ENCODE measurements at regions not wholly inside any gene's neighbourhood (a gene's known extent, or its start where the extent isn't known, plus 50 kb on each side); places are given as distances from the start of the nearest gene placed in this dataset.

- CTCF ChIA-PET: no interaction called here
- H3K4me2 ChIP-seq: no peak overlapping the region
- no peak overlapping the region for H3K4me3 ChIP-seq
- H3F3A ChIP-seq (ENCODE audit: insufficient read depth, low read depth): no peaks in the 10 kb centered on the region
- POLR2A ChIA-PET (ENCODE audit: unreplicated experiment): no interaction called here
- H3K27ac ChIP-seq: no peak overlapping the region
- H2AFZ ChIP-seq: no peak overlapping the region
- no peaks in the 10 kb centered on the region for H3K9me3 ChIP-seq (ENCODE audit: insufficient read depth, low read depth)
- no peaks in the 10 kb centered on the region for H3K36me3 ChIP-seq (ENCODE audit: low read depth)
- no peaks in the 10 kb centered on the region for H3K9me2 ChIP-seq (ENCODE audit: insufficient read depth)
- H3K27me3 ChIP-seq (ENCODE audit: insufficient read depth, low read depth): no peaks in the 10 kb centered on the region
- TF ChIP-seq EZH2 (IDR thresholded peaks at IDR 0.05; ENCODE audit: low read depth): no peak
- no peak for TF ChIP-seq CTCF (conservative IDR thresholded peaks at IDR 0.05)
- H3K79me2 ChIP-seq (ENCODE audit: low read depth): no peaks in the 10 kb centered on the region
- no peaks in the 10 kb centered on the region for H3K4me1 ChIP-seq (replicated peaks; ENCODE audit: insufficient read depth)
- DNase-seq: no peak
- H4K20me1 ChIP-seq (ENCODE audit: insufficient read depth): no peaks in the 10 kb centered on the region
- intact Hi-C loops (cut with micrococcal nuclease; ENCODE audit: unreplicated experiment): no loop called here
- no TSS peak for BruUV-seq (replicated peaks)
These were observed 157.1 kb downstream of the GATA3 start for GRCh38 chr10:8211631-8212030.

GRCh38 chr10:8213735-8214134, 159.2 kb downstream of the GATA3 start:
- no peak overlapping the region for H3K27ac ChIP-seq
- H3K36me3 ChIP-seq (ENCODE audit: low read depth): no peaks in the 10 kb centered on the region

GRCh38 chr10:8214587-8214986, 160.1 kb downstream of the GATA3 start:
- no peaks in the 10 kb centered on the region for H3K9me3 ChIP-seq (ENCODE audit: insufficient read depth, low read depth)
- no peak for DNase-seq

More at GRCh38 chr10:8213735-8214134, 159.2 kb downstream of the GATA3 start:
- Histone ChIP-seq H3K4me3 (no peak overlapping the region), H3K27me3 (ENCODE audit: insufficient read depth, low read depth) (no peaks in the 10 kb centered on the region), H2AFZ (no peak overlapping the region), H3K9me2 (ENCODE audit: insufficient read depth) (no peaks in the 10 kb centered on the region), H3F3A (ENCODE audit: insufficient read depth, low read depth) (no peaks in the 10 kb centered on the region), H3K4me1 (replicated peaks; ENCODE audit: insufficient read depth) (no peaks in the 10 kb centered on the region), H3K79me2 (ENCODE audit: low read depth) (no peaks in the 10 kb centered on the region), H4K20me1 (ENCODE audit: insufficient read depth) (no peaks in the 10 kb centered on the region), H3K4me2 (no peak overlapping the region), H3K9me3 (ENCODE audit: insufficient read depth, low read depth) (no peaks in the 10 kb centered on the region)
- no TSS peak for BruUV-seq (replicated peaks)
- no peak for DNase-seq
- intact Hi-C loops (cut with micrococcal nuclease; ENCODE audit: unreplicated experiment): no loop called here
- ChIA-PET CTCF (no interaction called here), POLR2A (ENCODE audit: unreplicated experiment) (interaction anchor here (0.5 kb wide), 1 partner anchor 358 kb away, joined by 8 read pairs; no protein-coding TSS in a partner anchor)
- TF ChIP-seq EZH2 (IDR thresholded peaks at IDR 0.05; ENCODE audit: low read depth): no peak
- no peak for TF ChIP-seq CTCF (conservative IDR thresholded peaks at IDR 0.05)

More at GRCh38 chr10:8214587-8214986, 160.1 kb downstream of the GATA3 start:
- Histone ChIP-seq H3K4me3 (no peak overlapping the region), H3K4me2 (no peak overlapping the region), H3F3A (ENCODE audit: insufficient read depth, low read depth) (no peaks in the 10 kb centered on the region), H3K27ac (no peak overlapping the region), H3K27me3 (ENCODE audit: insufficient read depth, low read depth) (no peaks in the 10 kb centered on the region), H3K36me3 (ENCODE audit: low read depth) (no peaks in the 10 kb centered on the region), H4K20me1 (ENCODE audit: insufficient read depth) (no peaks in the 10 kb centered on the region), H3K4me1 (replicated peaks; ENCODE audit: insufficient read depth) (no peaks in the 10 kb centered on the region), H3K9me2 (ENCODE audit: insufficient read depth) (no peaks in the 10 kb centered on the region), H2AFZ (no peak overlapping the region), H3K79me2 (ENCODE audit: low read depth) (no peaks in the 10 kb centered on the region)
- intact Hi-C loops (cut with micrococcal nuclease; ENCODE audit: unreplicated experiment): no loop called here
- TF ChIP-seq EZH2 (IDR thresholded peaks at IDR 0.05; ENCODE audit: low read depth) (no peak), CTCF (conservative IDR thresholded peaks at IDR 0.05) (no peak)
- no TSS peak for BruUV-seq (replicated peaks)
- ChIA-PET POLR2A (ENCODE audit: unreplicated experiment) (no interaction called here), CTCF (interaction anchor here (0.5 kb wide), 1 partner anchor 243 kb away, joined by 3 read pairs; no protein-coding TSS in a partner anchor)
